NCI-H1436 (cell line): ENCODE measurements at regions not wholly inside any gene's neighbourhood (a gene's known extent, or its start where the extent isn't known, plus 50 kb on each side); places are given as distances from the start of the nearest gene placed in this dataset.
"Not testable (repeated sequence)": the region's sequence is repeated elsewhere in the genome, so short reads cannot be mapped to it uniquely, and the experiment has no call there.

Experiments used
- DNase-seq: peaks from one replicate; lab custom pipeline; 2025; lab: John Stamatoyannopoulos, UW

- peak; percentile 78 for DNase-seq
Measured at GRCh38 chr13:58619396-58620113, 988.0 kb downstream of the PCDH17 start.

- DNase-seq = no peak
Measured at GRCh38 chr13:58620176-58620575, 988.6 kb downstream of the PCDH17 start.

- DNase-seq = no peak
Measured at GRCh38 chr13:58625703-58626389, 994.3 kb downstream of the PCDH17 start.

GRCh38 chr13:58630794-58631193, 999.2 kb downstream of the PCDH17 start:
- no peak for DNase-seq

GRCh38 chr13:58633226-58633625, 1001.7 kb downstream of the PCDH17 start:
- no peak for DNase-seq

GRCh38 chr13:58655086-58655485, 1023.5 kb downstream of the PCDH17 start:
- no peak for DNase-seq

GRCh38 chr13:58660826-58661225, 1029.3 kb downstream of the PCDH17 start:
- no peak for DNase-seq

- DNase-seq = no peak
Measured at GRCh38 chr13:58666331-58666730, 1034.8 kb downstream of the PCDH17 start.

- DNase-seq = no peak
Measured at GRCh38 chr13:58667096-58667495, 1035.6 kb downstream of the PCDH17 start.

GRCh38 chr13:58680115-58680514, 1048.6 kb downstream of the PCDH17 start:
- DNase-seq = no peak

- DNase-seq = no peak
Measured at GRCh38 chr13:58682616-58683015, 1051.1 kb downstream of the PCDH17 start.

- no peak for DNase-seq
Measured at GRCh38 chr13:58687148-58687547, 1055.6 kb downstream of the PCDH17 start.

- DNase-seq = no peak
Measured at GRCh38 chr13:58698531-58698930, 1067.0 kb downstream of the PCDH17 start.

GRCh38 chr13:58704953-58705352, 1073.4 kb downstream of the PCDH17 start:
- DNase-seq = no peak

- DNase-seq = no peak
Measured at GRCh38 chr13:58706421-58706820, 1074.9 kb downstream of the PCDH17 start.

- DNase-seq = no peak
Measured at GRCh38 chr13:58712191-58712590, 1080.6 kb downstream of the PCDH17 start.

GRCh38 chr13:58714016-58714415, 1082.5 kb downstream of the PCDH17 start:
- DNase-seq = not testable (repeated sequence)

- DNase-seq = no peak
Measured at GRCh38 chr13:58721273-58721672, 1089.7 kb downstream of the PCDH17 start.

GRCh38 chr13:58728126-58728525, 1096.6 kb downstream of the PCDH17 start:
- peak; percentile 23 for DNase-seq

- DNase-seq = no peak
Measured at GRCh38 chr13:58729361-58729760, 1097.8 kb downstream of the PCDH17 start.

- DNase-seq = no peak
Measured at GRCh38 chr13:58744686-58745085, 1113.1 kb downstream of the PCDH17 start.

- DNase-seq = no peak
Measured at GRCh38 chr13:58767566-58767965, 1136.0 kb downstream of the PCDH17 start.

GRCh38 chr13:58773280-58773859, 1141.8 kb downstream of the PCDH17 start:
- no peak for DNase-seq
